ENCODE measurements at regions not wholly inside any gene's neighbourhood (a gene's known extent, or its start where the extent isn't known, plus 50 kb on each side); places are given as distances from the start of the nearest gene placed in this dataset.

DNA sequence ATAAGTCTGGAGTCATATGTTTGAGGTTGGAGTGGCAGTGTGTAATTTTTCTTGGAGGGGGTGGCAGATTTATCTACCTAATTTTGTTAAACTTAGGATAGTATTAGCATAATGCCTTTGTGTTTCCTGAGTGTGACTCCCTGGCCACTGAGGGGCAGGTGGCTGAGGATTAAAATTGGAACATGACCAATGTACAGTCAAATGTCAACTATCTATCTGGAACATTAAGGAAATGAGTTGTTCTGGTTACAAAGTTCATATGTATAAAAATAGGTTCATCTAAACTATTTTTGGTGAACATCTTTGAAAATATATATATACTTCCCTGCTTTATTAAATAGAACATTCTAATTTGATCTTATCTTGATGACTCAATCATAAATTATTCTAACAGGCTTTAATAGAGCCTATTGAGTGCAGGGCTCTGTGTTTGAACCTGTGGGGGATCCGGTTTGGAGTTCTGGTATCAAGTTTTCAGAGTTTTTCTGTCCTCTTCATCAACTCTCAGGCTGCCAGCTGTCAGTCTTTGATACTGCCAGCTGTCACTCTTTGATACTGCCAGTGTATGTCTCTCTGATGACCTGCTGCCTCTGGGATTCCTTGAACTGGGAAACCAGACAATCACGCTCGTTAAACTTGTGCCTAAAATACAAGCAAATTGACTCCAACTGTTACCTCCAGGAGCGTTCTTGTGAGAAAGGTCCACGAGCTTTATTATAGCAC is 309.6 kb downstream of the METTL15 start:
- DNase-seq = no peak

DNA sequence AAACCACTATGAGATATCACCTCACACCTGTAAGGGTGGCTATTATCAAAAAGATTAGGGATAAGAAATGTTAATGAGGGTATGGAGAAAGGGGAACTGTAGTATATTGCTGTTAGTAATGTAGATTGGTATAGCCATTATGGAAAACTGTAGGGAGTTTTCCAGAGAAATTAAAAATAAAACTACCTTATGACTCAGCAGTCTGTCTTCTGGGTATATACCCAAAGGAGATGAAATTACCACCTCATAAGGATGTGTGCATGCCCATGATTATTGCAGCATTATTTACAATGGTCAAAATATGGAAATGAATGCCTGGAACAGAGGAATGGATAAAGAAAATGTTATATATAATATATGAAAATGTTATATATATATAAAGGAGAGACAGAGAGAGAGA is 303.8 kb downstream of the METTL15 start:
- DNase-seq = no peak

DNA sequence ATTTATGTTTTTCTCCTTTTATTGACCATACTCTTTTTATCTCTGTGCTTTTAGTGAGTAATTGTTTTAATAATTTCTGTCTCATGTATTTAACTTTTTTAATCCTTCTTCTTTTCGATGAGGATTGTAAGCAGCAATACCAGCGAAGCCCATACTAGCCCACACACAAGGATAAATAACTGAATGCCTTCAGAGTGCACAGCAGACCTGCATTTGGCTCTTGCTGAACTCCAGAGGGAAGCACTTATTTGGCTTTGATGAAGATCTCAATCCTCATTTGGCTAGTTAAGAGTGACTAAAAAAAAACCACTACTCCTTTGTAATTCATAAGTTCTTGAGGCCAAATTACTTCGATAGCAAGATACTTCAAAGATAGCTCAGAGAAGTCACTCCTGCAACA is 293.3 kb downstream of the METTL15 start:
- DNase-seq = no peak

- DNase-seq = no peak
These were observed 292.3 kb downstream of the METTL15 start for GRCh38 chr11:28400331-28401100.

GRCh38 chr11:28393348-28393747 is 285.2 kb downstream of the METTL15 start:
- DNase-seq = no peak

DNA sequence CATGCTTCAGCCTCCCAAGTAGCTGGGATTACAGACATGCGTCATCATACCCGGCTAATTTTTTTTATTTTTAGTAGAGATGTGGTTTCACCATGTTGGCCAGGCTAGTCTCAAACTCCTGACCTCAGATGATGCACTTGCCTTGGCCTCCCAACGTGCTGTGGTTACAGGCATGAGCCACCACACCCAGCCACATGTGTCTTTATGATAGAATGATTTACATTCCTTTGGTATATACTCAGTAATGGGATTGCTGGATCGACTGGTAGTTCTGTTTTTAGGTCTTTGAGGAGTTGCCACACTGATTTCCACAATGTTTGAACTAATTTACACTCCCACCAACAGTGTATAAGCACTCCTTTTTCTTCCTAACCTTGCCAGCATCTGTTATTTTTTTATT is 276.2 kb downstream of the METTL15 start:
- no peak for DNase-seq

DNA sequence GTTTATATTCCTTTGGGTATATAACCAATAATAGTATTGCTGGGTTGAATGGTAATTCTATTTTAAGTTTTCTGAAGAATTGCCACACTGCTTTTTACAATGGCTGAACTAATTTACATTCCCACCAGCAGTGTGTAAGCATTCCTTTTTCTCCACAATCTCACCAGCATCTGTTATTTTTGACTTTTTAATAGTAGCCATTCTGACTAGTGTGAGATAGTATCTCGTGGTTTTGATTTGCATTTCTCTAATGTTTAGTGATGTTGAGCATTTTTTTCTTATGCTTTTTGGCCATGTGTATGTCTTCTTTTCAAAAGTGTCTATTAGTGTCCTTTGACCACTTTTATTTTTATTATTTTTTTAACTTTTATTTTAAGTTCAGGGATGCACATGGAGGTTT is 275.3 kb downstream of the METTL15 start:
- no peak for DNase-seq
